Gastrocnemius medialis (tissue), 4 donors: ENCODE measurements at regions not wholly inside any gene's neighbourhood (a gene's known extent, or its start where the extent isn't known, plus 50 kb on each side); places are given as distances from the start of the nearest gene placed in this dataset.
A peak's percentile ranks its signal among the peaks of the same experiment; 100 is the strongest.
"Not testable (repeated sequence)": the region's sequence is repeated elsewhere in the genome, so short reads cannot be mapped to it uniquely, and the experiment has no call there.

Experiments used
- ATAC-seq, 2 donors: fragments of 150-250 bp; one replicate each; pipeline ENCODE4 v1.9.1; 2016
- DNase-seq, 2 donors: peaks; one replicate each; pipeline ENCODE4 v3.0.0-alpha.2; 2019
- H3K27ac ChIP-seq, 4 donors: fragments of 200-600 bp; sonication (generic); 1 replicate in 1 of 4; 2 replicates in 3 of 4; pipeline ENCODE4 v1.5.1; 2016 to 2018; ENCODE audit warnings: mild to moderate bottlenecking in 2 of 4, moderate library complexity in 1 of 4
- H3K27me3 ChIP-seq, 3 donors: fragments of 200-600 bp; sonication (generic) in 2 of 3; 1 replicate in 1 of 3; 2 replicates in 2 of 3; pipeline versions ENCODE4 v1.5.1 to v1.6.0; 2016 to 2019; ENCODE audit warnings: mild to moderate bottlenecking in 1 of 3, moderate library complexity in 1 of 3
- H3K36me3 ChIP-seq, 2 donors: fragments of 200-600 bp; sonication (generic) in 1 of 2; one replicate each; pipeline ENCODE4 v1.5.1; 2017 to 2018
- H3K4me1 ChIP-seq, 2 donors: fragments of 200-600 bp; sonication (generic) in 1 of 2; one replicate each; pipeline ENCODE4 v1.5.1; 2016 to 2017; ENCODE audit warnings: mild to moderate bottlenecking in 2 of 2
- H3K4me3 ChIP-seq, 4 donors: fragments of 200-600 bp; sonication (generic) in 3 of 4; 1 replicate in 1 of 4; 2 replicates in 3 of 4; pipeline ENCODE4 v1.5.1; 2016 to 2019; ENCODE audit warnings: mild to moderate bottlenecking in 2 of 4
- H3K9me3 ChIP-seq, 3 donors: fragments of 200-600 bp; sonication (generic) in 2 of 3; 1 replicate in 1 of 3; 2 replicates in 2 of 3; pipeline ENCODE4 v1.5.1; 2016 to 2019
- in situ Hi-C, 4 donors: fragments of 200-750 bp; cut with MboI; loops; one replicate each; pipeline versions ENCODE4 v1.15.0 to v1.8.0; 2017; ENCODE audit warnings: low sequenced_read_pairs in 4 of 4
- intact Hi-C: fragments of 100-400 bp; cut with DNase I; formaldehyde crosslinking; loops from one replicate; pipeline ENCODE4 v1.15.1; 2023; ENCODE audit warnings: low total_unique reads

GRCh38 chr1:206337024-206337423, 133.3 kb upstream of the IKBKE start:
- intact Hi-C loops, ATAC-seq, H3K27ac ChIP-seq, H3K36me3 ChIP-seq, DNase-seq, in situ Hi-C loops, H3K9me3 ChIP-seq, H3K4me1 ChIP-seq, H3K27me3 ChIP-seq, H3K4me3 ChIP-seq: not testable (repeated sequence)

- H3K27ac ChIP-seq, H3K36me3 ChIP-seq, DNase-seq, ATAC-seq, H3K27me3 ChIP-seq, H3K4me3 ChIP-seq, in situ Hi-C loops, H3K4me1 ChIP-seq, H3K9me3 ChIP-seq, intact Hi-C loops: not testable (repeated sequence)
Measured at GRCh38 chr1:206350493-206351275, 119.6 kb upstream of the IKBKE start.

- ATAC-seq, H3K27me3 ChIP-seq, H3K9me3 ChIP-seq, H3K4me3 ChIP-seq, in situ Hi-C loops, DNase-seq, H3K4me1 ChIP-seq, intact Hi-C loops, H3K27ac ChIP-seq, H3K36me3 ChIP-seq: not testable (repeated sequence)
Measured at GRCh38 chr1:206351276-206352052, 118.8 kb upstream of the IKBKE start.

- H3K4me1 ChIP-seq, H3K36me3 ChIP-seq, intact Hi-C loops, H3K27ac ChIP-seq, ATAC-seq, H3K4me3 ChIP-seq, DNase-seq, H3K9me3 ChIP-seq, H3K27me3 ChIP-seq, in situ Hi-C loops: not testable (repeated sequence)
Measured at GRCh38 chr1:206356310-206356709, 114.0 kb upstream of the IKBKE start.

GRCh38 chr1:206357962-206358361, 112.3 kb upstream of the IKBKE start:
- H3K27ac ChIP-seq, H3K4me3 ChIP-seq, H3K9me3 ChIP-seq, H3K27me3 ChIP-seq, H3K4me1 ChIP-seq, intact Hi-C loops, ATAC-seq, H3K36me3 ChIP-seq, in situ Hi-C loops, DNase-seq: not testable (repeated sequence)

GRCh38 chr1:206358771-206359170, 111.5 kb upstream of the IKBKE start:
- H3K4me3 ChIP-seq, H3K4me1 ChIP-seq: not testable (repeated sequence)

GRCh38 chr1:206359377-206359776, 110.9 kb upstream of the IKBKE start:
- H3K36me3 ChIP-seq, H3K27ac ChIP-seq, H3K27me3 ChIP-seq, ATAC-seq, DNase-seq, H3K4me1 ChIP-seq, in situ Hi-C loops, H3K4me3 ChIP-seq, intact Hi-C loops, H3K9me3 ChIP-seq: not testable (repeated sequence)

More at GRCh38 chr1:206358771-206359170, 111.5 kb upstream of the IKBKE start:
- H3K27me3 ChIP-seq, ATAC-seq, in situ Hi-C loops, H3K27ac ChIP-seq, H3K36me3 ChIP-seq, H3K9me3 ChIP-seq, DNase-seq, intact Hi-C loops: not testable (repeated sequence)

- H3K9me3 ChIP-seq, H3K27ac ChIP-seq, DNase-seq, in situ Hi-C loops, ATAC-seq, H3K36me3 ChIP-seq, H3K4me1 ChIP-seq, intact Hi-C loops, H3K27me3 ChIP-seq, H3K4me3 ChIP-seq: not testable (repeated sequence)
Measured at GRCh38 chr1:206361978-206362543, 108.2 kb upstream of the IKBKE start.

GRCh38 chr1:206362994-206363393, 107.3 kb upstream of the IKBKE start:
- H3K36me3 ChIP-seq, H3K4me3 ChIP-seq, H3K9me3 ChIP-seq, ATAC-seq, H3K27ac ChIP-seq, DNase-seq, H3K4me1 ChIP-seq, intact Hi-C loops, H3K27me3 ChIP-seq, in situ Hi-C loops: not testable (repeated sequence)

GRCh38 chr1:206365271-206365670, 105.0 kb upstream of the IKBKE start:
- H3K27ac ChIP-seq, H3K4me1 ChIP-seq, DNase-seq, intact Hi-C loops, H3K27me3 ChIP-seq, H3K4me3 ChIP-seq, H3K9me3 ChIP-seq, in situ Hi-C loops, H3K36me3 ChIP-seq: not testable (repeated sequence)
- peak in 1 of 2 donors; percentile 49 for ATAC-seq

- H3K9me3 ChIP-seq, ATAC-seq, H3K36me3 ChIP-seq, H3K4me1 ChIP-seq, intact Hi-C loops, H3K4me3 ChIP-seq, DNase-seq, H3K27me3 ChIP-seq, H3K27ac ChIP-seq, in situ Hi-C loops: not testable (repeated sequence)
Measured at GRCh38 chr1:206366131-206366530, 104.1 kb upstream of the IKBKE start.
